Brain microvascular endothelial cell (primary cell): ENCODE measurements at regions not wholly inside any gene's neighbourhood (a gene's known extent, or its start where the extent isn't known, plus 50 kb on each side); places are given as distances from the start of the nearest gene placed in this dataset.

Experiments
- DNase-seq: peaks from one replicate; pipeline ENCODE4 v3.0.0-alpha.2; 2020
- H3K27ac ChIP-seq: fragments of 250-450 bp; sonication (Bioruptor Pico); 2 replicates; pipeline ENCODE4 v1.5.1; 2020; ENCODE audit warnings: mild to moderate bottlenecking, moderate library complexity
- H3K27me3 ChIP-seq: fragments of 250-450 bp; sonication (Bioruptor Pico); replicated peaks from 2 replicates; pipeline ENCODE4 v1.5.1; 2020; ENCODE audit warnings: mild to moderate bottlenecking
- H3K36me3 ChIP-seq: fragments of 250-450 bp; sonication (Bioruptor Pico); replicated peaks from 2 replicates; pipeline ENCODE4 v1.5.1; 2020; ENCODE audit warnings: mild to moderate bottlenecking
- H3K4me3 ChIP-seq: 2 replicates; pipeline ENCODE4 v1.5.1; 2011; ENCODE audit warnings: low read depth, mild to moderate bottlenecking, control low read depth, low read length, moderate library complexity
- CTCF ChIP-seq: IDR thresholded peaks from 2 replicates; pipeline ENCODE4 v1.5.1; 2011; ENCODE audit warnings: low read depth, mild to moderate bottlenecking, moderate library complexity, low read length, control low read depth, inconsistent platforms; ENCODE audit errors: missing control alignments
- in situ Hi-C: cut with HindIII; loops from 2 replicates; pipeline ENCODE4 v1.10.0; 2017; ENCODE audit warnings: low sequenced_read_pairs, low pct_ligation_motif_present

- Histone ChIP-seq H3K36me3 (no peaks in the 10 kb centered on the region), H3K27ac (no peak overlapping the region), H3K27me3 (no peaks in the 10 kb centered on the region), H3K4me3 (no peak overlapping the region)
- no peak for DNase-seq
- in situ Hi-C loops = no loop called here
- no peak for TF ChIP-seq CTCF
Measured at GRCh38 chr2:8409461-8410260, 272.2 kb upstream of the ID2 start.

- no peak overlapping the region for H3K27ac ChIP-seq
- no peak for TF ChIP-seq CTCF
- in situ Hi-C loops = no loop called here
- no peak for DNase-seq
- H3K27me3 ChIP-seq = no peaks in the 10 kb centered on the region
- no peak overlapping the region for H3K4me3 ChIP-seq
- no peaks in the 10 kb centered on the region for H3K36me3 ChIP-seq
Measured at GRCh38 chr2:8412082-8412481, 269.8 kb upstream of the ID2 start.

GRCh38 chr2:8412586-8412985, 269.3 kb upstream of the ID2 start:
- no peaks in the 10 kb centered on the region for H3K27me3 ChIP-seq
- H3K27ac ChIP-seq = no peak overlapping the region
- TF ChIP-seq CTCF = no peak
- no peaks in the 10 kb centered on the region for H3K36me3 ChIP-seq
- DNase-seq = no peak
- in situ Hi-C loops = no loop called here
- no peak overlapping the region for H3K4me3 ChIP-seq

GRCh38 chr2:8413589-8414135, 268.2 kb upstream of the ID2 start:
- no peak overlapping the region for H3K27ac ChIP-seq
- no peaks in the 10 kb centered on the region for H3K27me3 ChIP-seq
- no peak for DNase-seq
- no peak for TF ChIP-seq CTCF
- H3K36me3 ChIP-seq = no peaks in the 10 kb centered on the region
- H3K4me3 ChIP-seq = no peak overlapping the region
- in situ Hi-C loops = no loop called here

GRCh38 chr2:8414946-8415879, 266.6 kb upstream of the ID2 start:
- Histone ChIP-seq H3K27ac (no peak overlapping the region), H3K36me3 (no peaks in the 10 kb centered on the region), H3K27me3 (no peaks in the 10 kb centered on the region), H3K4me3 (no peak overlapping the region)
- no peak for DNase-seq
- no peak for TF ChIP-seq CTCF
- in situ Hi-C loops = no loop called here
